NCI-H2107 treated with DMSO at 0.1 percent for 48 hours (cell line): ENCODE measurements at regions not wholly inside any gene's neighbourhood (a gene's known extent, or its start where the extent isn't known, plus 50 kb on each side); places are given as distances from the start of the nearest gene placed in this dataset.

Source experiments
- DNase-seq: peaks from one replicate; lab custom pipeline; 2025; ENCODE audit not compliant: unreplicated experiment; lab: John Stamatoyannopoulos, UW

GRCh38 chr13:42720113-42720857 is 61.1 kb upstream of the FAM216B start:
- peak; percentile 67 for DNase-seq

- DNase-seq, result no peak
These were observed 60.5 kb upstream of the FAM216B start for GRCh38 chr13:42720858-42721219.

GRCh38 chr13:42722883-42723539 is 58.4 kb upstream of the FAM216B start:
- DNase-seq, result no peak

- no peak for DNase-seq
These were observed 52.7 kb upstream of the FAM216B start for GRCh38 chr13:42728507-42729180.

- DNase-seq, result no peak
These were observed 51.5 kb upstream of the FAM216B start for GRCh38 chr13:42729857-42730402.
